ENCODE measurements at regions not wholly inside any gene's neighbourhood (a gene's known extent, or its start where the extent isn't known, plus 50 kb on each side); places are given as distances from the start of the nearest gene placed in this dataset.

- no peak for TF ChIP-seq ZEB2 (IDR thresholded peaks at IDR 0.05)
- TF ChIP-seq BRF2 (IDR thresholded peaks at IDR 0.05; ENCODE audit: borderline replicate concordance, insufficient read depth, insufficient read length): no peak
- TF ChIP-seq KDM1A (IDR thresholded peaks at IDR 0.05): no peak
- TF ChIP-seq NFRKB (IDR thresholded peaks at IDR 0.05; ENCODE audit: low read depth): no peak
- TF ChIP-seq CTCF (IDR thresholded peaks at IDR 0.05 in 2 of 3, conservative IDR thresholded peaks at IDR 0.05 in 1 of 3; ENCODE audit: insufficient read depth in 2 of 3, low read depth in 1 of 3, low read length in 3 of 3): no peak
These were observed 74.0 kb upstream of the NMNAT3 start for GRCh38 chr3:139751789-139752188.
